Lower lobe of right lung (tissue), 2 donors: ENCODE measurements at regions not wholly inside any gene's neighbourhood (a gene's known extent, or its start where the extent isn't known, plus 50 kb on each side); places are given as distances from the start of the nearest gene placed in this dataset.
"Not testable (repeated sequence)": the region's sequence is repeated elsewhere in the genome, so short reads cannot be mapped to it uniquely, and the experiment has no call there.

Experiments used
- ATAC-seq, 2 donors: fragments of 200-7000 bp; cut with Tn5 transposase; one replicate each; pipeline ENCODE4 v1.9.1; 2020 to 2022; ENCODE audit warnings: mild to moderate bottlenecking in 2 of 2, moderate library complexity in 2 of 2
- DNase-seq: peaks from one replicate; pipeline ENCODE4 v3.0.0-alpha.2; 2020
- H3K27ac ChIP-seq: fragments of 200-600 bp; one replicate; pipeline ENCODE4 v1.8.0; 2022
- H3K27me3 ChIP-seq: fragments of 200-600 bp; one replicate; pipeline ENCODE4 v1.8.0; 2022; ENCODE audit warnings: low read depth
- H3K36me3 ChIP-seq: fragments of 200-600 bp; one replicate; pipeline ENCODE4 v1.8.0; 2022; ENCODE audit warnings: mild to moderate bottlenecking
- H3K4me1 ChIP-seq: fragments of 200-600 bp; one replicate; pipeline ENCODE4 v1.8.0; 2022
- H3K4me3 ChIP-seq: fragments of 200-600 bp; one replicate; pipeline ENCODE4 v1.8.0; 2022; ENCODE audit warnings: mild to moderate bottlenecking
- H3K9me3 ChIP-seq: fragments of 200-600 bp; one replicate; pipeline ENCODE4 v1.8.0; 2022
- intact Hi-C: fragments of 100-400 bp; cut with DNase I; formaldehyde crosslinking; loops from one replicate; pipeline ENCODE4 v1.11.0; 2022
- TF ChIP-seq, protein P1 (sequence below): fragments of 200-600 bp; IDR thresholded peaks from one replicate; pipeline ENCODE4 v1.8.0; 2022; ENCODE audit warnings: antibody characterized with exemption, mild to moderate bottlenecking
- donor health status: DM: no; HTN: yes; CAD: no; lungs with severe emphysema.

DNA sequence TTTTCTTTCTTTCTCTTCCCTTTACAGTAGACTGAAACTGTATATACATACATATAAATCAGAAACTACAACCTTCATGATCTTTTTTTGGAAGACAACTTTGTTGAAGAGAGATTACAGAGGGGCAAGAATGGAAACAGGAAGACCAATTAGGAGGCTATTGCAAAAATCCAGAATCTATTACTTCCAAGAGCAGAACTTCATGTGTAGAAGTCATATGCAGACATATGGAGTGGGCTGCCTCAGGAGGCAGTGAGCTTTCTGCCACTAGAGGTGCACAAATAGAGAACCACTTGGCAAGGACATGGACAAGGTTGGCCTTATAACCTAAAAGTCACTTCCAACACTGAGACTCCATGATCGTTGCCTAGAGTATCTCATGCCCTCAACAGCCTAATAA, 157.8 kb upstream of the NR4A3 start:
- ATAC-seq = no peak
- intact Hi-C loops = no loop called here
- H3K4me3 ChIP-seq = no peak overlapping the region
- H3K27ac ChIP-seq = no peak overlapping the region
- H3K36me3 ChIP-seq = no peaks in the 10 kb centered on the region
- H3K27me3 ChIP-seq = no peaks in the 10 kb centered on the region
- TF ChIP-seq, protein P1, sequence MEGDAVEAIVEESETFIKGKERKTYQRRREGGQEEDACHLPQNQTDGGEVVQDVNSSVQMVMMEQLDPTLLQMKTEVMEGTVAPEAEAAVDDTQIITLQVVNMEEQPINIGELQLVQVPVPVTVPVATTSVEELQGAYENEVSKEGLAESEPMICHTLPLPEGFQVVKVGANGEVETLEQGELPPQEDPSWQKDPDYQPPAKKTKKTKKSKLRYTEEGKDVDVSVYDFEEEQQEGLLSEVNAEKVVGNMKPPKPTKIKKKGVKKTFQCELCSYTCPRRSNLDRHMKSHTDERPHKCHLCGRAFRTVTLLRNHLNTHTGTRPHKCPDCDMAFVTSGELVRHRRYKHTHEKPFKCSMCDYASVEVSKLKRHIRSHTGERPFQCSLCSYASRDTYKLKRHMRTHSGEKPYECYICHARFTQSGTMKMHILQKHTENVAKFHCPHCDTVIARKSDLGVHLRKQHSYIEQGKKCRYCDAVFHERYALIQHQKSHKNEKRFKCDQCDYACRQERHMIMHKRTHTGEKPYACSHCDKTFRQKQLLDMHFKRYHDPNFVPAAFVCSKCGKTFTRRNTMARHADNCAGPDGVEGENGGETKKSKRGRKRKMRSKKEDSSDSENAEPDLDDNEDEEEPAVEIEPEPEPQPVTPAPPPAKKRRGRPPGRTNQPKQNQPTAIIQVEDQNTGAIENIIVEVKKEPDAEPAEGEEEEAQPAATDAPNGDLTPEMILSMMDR = no peak
- H3K4me1 ChIP-seq = no peaks in the 10 kb centered on the region
- DNase-seq = no peak
- no peaks in the 10 kb centered on the region for H3K9me3 ChIP-seq

DNA sequence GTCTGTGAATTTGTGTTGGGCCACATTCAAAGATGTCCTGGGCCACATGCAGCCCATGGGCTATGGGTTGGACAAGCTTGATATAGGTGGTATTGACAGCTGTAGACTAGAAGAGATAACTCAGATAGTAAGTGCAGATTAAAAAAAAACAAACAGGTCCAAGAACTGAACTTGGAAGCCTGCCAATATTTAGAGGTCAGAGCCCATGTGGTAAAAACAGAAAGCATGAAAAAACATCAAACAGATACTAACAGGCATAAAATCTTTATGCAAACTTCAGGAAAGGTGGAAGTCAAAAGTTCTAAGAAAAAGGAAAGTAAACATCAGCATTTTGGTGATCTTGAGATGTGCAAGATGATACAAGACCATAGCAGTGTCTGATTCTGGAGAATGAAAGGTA, 155.1 kb upstream of the NR4A3 start:
- H3K27me3 ChIP-seq = no peaks in the 10 kb centered on the region
- ATAC-seq (no peak), DNase-seq (no peak)
- no peaks in the 10 kb centered on the region for H3K4me1 ChIP-seq
- TF ChIP-seq, protein P1 = no peak
- intact Hi-C loops = no loop called here
- no peaks in the 10 kb centered on the region for H3K36me3 ChIP-seq
- H3K27ac ChIP-seq = no peak overlapping the region
- H3K4me3 ChIP-seq = no peak overlapping the region
- H3K9me3 ChIP-seq = no peaks in the 10 kb centered on the region

DNA sequence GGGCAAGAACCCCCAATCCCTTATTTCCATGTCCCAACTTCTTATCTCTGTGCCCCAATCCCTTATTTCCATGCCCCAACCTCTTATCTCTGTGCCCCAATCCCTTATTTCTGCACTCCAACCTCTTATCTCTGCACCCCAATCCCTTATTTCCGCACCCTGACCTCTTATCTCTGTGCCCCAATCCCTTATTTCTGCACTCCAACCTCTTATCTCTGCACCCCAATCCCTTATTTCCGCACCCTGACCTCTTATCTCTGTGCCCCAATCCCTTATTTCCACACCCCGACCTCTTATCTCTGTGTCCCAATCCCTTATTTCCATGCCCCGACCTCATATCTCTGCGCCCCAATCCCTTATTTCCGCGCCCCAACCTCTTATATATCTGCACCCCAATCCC, 150.8 kb upstream of the NR4A3 start:
- H3K27ac ChIP-seq, H3K36me3 ChIP-seq, intact Hi-C loops, DNase-seq, H3K4me1 ChIP-seq, H3K9me3 ChIP-seq, H3K27me3 ChIP-seq, H3K4me3 ChIP-seq, ATAC-seq: not testable (repeated sequence)

DNA sequence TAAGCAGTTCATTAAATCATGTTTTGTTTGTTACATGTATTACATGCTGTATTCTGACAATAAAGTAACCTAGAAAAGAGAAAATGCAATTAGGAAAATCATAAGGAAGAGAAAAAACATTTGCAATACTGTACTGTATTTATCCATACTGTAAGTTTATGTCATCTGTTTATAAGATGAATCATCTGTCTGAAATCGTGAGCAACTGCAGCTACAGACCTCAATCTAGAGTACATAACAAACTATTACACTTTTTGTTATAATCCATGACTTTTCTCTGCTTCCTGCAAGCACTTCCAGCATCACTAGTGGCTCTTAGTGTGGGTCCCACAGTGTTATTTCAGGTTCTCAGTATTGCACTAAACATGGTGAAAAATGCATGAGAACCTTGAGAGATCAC, 144.4 kb upstream of the NR4A3 start:
- Histone ChIP-seq H3K36me3 (no peaks in the 10 kb centered on the region), H3K27ac (no peak overlapping the region), H3K4me1 (no peaks in the 10 kb centered on the region), H3K4me3 (no peak overlapping the region), H3K27me3 (no peaks in the 10 kb centered on the region), H3K9me3 (peaks cover 8% of the 10 kb centered on the region)
- TF ChIP-seq, protein P1 = no peak
- ATAC-seq (no peak), DNase-seq (no peak)
- intact Hi-C loops = no loop called here

DNA sequence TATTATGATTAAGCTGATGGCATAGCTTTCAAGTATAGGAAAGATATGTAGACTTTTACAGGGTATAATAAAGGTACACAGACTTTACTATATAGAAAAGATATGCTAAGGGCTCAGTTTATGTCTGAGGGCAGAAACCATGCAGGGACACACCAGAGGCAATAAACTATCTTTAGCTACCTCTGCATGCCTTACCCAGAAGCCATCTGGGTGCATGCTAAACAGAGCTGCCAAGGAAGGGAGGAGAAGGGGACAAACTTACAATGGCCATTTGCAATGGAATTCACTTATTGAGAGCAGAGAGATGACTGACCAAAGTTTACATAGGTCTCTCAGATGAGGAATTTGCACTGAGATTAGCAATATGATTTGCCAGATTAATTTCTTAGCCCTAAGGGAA, 143.1 kb upstream of the NR4A3 start:
- no peak for DNase-seq
- Histone ChIP-seq H3K4me1 (no peaks in the 10 kb centered on the region), H3K27ac (no peak overlapping the region), H3K27me3 (no peaks in the 10 kb centered on the region), H3K9me3 (peaks cover 8% of the 10 kb centered on the region), H3K36me3 (no peaks in the 10 kb centered on the region), H3K4me3 (no peak overlapping the region)
- intact Hi-C loops = no loop called here
- TF ChIP-seq, protein P1 = no peak
- no peak for ATAC-seq

DNA sequence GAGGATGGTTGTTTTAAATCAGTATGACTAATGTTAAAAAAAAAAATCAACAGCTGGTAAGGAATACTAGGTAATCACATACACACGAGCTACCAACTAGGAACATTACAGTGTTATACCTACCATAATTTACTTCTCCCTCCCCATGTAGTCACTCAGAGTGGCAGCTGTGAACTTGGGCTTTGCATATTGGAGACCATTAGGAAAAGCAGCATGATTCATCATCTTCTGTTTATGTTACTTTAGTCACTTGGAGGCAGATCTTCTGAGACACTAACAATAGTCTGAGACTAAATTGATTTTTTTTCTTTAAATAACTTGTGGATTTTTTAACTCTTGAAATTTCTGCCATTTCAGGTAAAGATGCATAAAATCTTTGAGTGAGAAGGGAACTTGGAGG, 141.5 kb upstream of the NR4A3 start:
- H3K9me3 ChIP-seq = peaks cover 8% of the 10 kb centered on the region
- no peaks in the 10 kb centered on the region for H3K27me3 ChIP-seq
- ATAC-seq (no peak), DNase-seq (no peak)
- H3K36me3 ChIP-seq = no peaks in the 10 kb centered on the region
- intact Hi-C loops = no loop called here
- TF ChIP-seq, protein P1 = no peak
- H3K4me1 ChIP-seq = no peaks in the 10 kb centered on the region
- H3K4me3 ChIP-seq = no peak overlapping the region
- H3K27ac ChIP-seq = no peak overlapping the region
